Activated T-cell treated with anti-CD3 and anti-CD28 coated beads, Interleukin-2, amount 50 U/mL, for 48 hours (primary cell): ENCODE measurements at regions not wholly inside any gene's neighbourhood (a gene's known extent, or its start where the extent isn't known, plus 50 kb on each side); places are given as distances from the start of the nearest gene placed in this dataset.
"Not testable (repeated sequence)": the region's sequence is repeated elsewhere in the genome, so short reads cannot be mapped to it uniquely, and the experiment has no call there.

ENCODE experiments used
- DNase-seq, 2 experiments: peaks; one replicate each; pipeline ENCODE4 v3.0.0-alpha.2; 2020

DNA sequence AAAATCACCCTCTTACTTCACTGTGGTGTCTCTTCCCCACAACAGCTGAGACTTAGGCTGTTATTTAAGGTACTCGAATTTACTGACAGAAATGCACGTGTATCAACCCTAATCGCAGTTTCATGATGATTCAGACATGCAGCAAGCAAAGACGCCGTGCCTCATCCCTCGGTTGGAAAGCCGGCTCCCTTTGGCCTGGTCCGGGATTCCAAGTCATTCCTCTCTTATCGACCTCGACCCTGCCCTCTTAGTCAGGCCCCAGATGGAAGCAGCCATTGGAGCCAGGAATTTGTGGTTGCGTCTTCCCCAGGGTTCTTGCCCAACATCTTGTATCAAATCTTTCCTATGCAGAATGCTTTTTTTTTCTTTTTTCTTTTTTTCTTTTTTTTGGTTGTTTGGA is 229.5 kb downstream of the GATA3 start:
- no peak for DNase-seq

DNA sequence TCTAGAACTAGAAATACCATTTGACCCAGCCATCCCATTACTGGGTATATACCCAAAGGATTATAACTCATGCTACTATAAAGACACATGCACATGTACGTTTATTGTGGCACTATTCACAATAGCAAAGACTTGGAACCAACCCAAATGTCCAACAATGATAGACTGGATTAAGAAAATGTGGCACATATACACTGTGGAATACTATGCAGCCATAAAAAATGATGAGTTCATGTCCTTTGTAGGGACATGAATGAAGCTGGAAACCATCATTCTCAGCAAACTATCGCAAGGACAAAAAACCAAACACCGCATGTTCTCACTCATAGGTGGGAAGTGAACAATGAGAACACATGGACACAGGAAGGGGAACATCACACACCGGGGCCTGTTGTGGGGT is 231.5 kb downstream of the GATA3 start:
- DNase-seq, result not testable (repeated sequence)

DNA sequence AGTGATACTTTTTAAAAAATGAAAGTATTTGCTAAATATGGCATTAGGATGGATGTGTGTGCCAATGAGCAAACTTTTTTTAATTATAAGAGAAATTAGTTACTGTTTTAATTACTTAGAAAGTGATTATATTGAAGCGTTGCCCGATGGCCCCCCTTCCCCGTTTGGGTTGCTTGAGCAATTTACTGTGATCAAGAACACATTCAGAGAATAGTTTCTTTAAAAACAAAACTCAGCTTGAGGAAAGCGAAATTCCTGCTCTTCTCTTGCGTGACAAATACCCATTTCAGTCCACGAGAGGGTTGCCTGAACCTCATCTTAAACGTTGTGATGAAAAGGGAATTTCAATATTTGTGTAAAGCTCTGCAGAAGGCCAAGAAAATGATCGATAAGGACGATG is 234.1 kb downstream of the GATA3 start:
- no peak for DNase-seq

DNA sequence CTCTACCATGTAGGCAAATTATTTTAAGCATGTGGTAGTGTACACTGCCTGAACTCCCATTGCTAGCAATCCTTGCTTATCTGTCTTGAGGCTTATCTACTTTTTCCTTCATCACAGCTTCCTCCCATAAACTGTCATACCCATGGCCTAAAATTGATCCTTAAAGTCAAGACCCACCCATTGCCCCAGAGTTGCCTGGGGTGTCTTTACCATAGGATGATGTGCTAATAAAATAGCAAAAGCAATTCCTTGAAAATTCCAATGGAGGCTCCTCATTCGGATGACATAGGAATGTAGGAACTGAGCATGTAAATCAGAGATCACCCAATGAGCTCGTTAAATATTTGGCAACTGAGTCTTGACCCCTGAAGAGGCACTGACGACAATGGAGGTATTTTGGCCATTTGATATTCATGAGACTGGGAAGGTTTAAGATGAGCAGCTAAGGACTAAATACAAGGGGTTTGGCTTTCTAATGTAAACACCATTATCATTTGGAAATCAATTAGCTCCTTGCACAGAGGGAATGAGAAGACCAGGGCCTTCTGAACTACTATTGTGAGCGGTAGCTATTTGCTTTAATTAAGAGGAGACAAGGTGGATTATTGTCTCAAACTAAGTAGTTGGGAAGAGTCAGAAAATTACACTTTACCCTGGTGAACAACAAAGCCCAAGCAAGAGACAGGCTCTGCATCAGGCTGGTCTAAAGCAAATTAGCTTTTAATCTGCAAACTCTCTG is 234.9 kb downstream of the GATA3 start:
- DNase-seq, result no peak

DNA sequence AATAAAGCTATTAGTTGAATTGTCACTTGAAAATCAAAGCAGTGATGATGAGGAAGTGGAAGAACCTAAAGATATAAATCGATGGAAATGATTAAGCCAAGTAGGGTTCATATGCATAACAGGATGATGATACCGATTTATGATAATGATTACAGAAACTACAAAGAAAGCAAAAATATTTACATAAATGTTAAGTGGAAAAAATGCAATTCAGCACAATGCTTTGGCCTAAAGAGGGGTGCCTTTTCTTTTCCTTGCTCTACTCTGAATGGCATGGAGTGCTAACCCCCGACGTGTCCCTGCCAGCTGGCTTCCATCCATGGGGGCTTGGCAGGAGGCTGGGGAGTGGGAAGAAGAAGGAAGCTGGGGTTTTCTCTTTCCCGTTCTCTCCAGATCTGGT is 240.3 kb downstream of the GATA3 start:
- DNase-seq, result no peak

DNA sequence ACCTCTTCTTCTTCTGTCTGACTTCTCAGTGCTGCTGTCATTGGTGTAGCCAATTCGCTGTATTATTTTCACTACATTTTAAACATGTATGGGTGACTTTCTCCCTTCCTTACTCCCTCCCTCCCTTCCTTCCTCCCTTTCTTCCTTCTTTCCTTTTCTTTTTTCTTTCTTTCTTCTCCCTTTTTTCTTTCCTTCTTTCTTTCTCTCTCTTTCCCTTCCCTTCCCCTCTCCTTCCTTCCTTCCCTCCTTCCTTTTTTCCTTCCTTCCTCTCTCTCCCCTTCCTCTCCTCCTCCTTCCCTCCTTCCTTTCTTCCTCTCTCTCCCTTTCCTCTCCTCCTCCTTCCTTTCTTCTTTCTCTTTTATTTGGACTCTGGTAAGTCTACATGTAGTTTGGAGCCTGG is 240.8 kb downstream of the GATA3 start:
- no peak for DNase-seq

DNA sequence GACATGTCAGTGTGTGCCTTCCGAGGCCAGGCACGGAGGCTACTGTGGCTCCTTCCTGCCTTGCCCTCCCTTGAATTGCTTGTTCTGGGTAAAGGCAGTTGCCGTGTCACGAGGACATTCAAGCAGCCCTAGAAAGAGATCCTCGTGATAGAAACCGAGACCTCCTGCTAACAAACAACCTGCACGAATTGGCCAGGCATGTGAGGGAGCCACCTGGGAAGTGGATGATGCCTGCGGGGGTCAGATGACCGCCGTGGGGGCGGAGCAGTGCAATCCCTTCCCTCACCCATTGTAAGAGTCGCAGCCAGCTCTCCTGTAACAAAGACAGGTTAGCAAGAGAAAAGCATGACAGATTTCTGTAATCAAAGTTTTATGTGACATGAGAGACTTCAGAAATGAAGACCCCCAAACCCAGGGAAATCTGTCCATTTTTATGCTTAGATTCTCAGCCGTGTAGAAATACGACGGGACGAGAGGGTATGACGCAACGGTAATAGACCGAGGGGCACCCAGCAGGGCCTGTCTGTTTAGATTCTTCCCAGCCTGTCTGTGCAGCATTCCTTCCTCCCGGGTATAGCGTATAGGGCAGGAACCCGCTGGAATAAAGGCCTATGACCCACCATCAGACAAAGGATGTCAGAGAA is 241.7 kb downstream of the GATA3 start:
- DNase-seq, result no peak

DNA sequence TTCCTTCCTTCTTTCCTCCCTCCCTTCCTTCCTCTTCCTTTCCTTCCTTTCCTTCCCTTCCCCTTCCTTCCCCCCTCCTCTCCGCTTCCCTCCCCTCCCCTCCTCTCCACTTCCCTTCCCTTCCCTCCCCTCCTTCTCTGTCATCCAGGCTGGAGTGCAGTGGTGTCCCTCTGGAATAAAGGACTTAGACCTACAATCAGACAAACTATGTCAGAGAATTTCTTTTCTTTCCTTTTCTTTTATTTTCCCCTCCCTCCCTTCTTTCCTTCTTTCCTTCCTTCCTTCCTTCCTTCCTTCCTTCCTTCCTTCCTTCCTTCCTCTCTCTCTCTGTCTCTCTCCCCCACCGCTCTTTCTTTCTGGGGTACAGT is 242.2 kb downstream of the GATA3 start:
- DNase-seq, result no peak

DNA sequence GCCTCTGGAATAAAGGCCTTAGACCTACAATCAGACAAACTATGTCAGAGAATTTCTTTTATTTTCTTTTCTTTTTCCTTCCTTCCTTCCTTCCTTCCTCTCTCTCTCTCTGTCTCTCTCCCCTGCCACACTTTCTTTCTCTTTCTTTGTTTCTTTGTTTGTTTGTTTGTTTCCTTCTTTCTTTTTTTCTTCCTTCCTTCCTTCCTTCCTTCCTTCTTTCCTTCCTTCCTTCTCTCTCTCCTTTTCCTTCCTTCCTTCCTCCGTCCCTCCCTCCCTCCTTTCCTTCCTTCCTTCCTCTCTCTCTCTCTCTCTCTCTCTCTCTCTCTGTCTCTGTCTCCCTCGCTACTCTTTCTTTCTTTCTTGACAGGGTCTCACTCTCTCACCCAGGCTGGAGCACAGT is 242.6 kb downstream of the GATA3 start:
- no peak for DNase-seq

DNA sequence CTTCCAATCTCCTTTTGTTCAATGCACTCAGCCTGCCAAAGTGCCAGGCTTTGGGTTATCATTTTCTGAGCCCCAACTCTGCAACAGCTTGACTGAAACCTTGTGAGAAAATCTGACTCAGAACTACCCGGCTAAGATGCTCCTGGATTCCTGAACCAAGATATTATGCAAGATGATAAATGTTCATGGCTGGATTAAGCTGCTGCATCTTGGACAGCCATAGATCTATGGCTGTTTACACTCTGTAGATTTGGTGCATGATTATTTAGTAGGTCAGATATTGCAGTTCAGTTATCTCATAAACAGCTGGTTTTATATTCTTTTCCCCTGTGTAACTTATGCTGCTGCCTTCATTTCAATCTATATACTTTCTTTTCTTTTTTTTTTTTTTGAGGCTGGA is 243.5 kb downstream of the GATA3 start:
- DNase-seq, result no peak

DNA sequence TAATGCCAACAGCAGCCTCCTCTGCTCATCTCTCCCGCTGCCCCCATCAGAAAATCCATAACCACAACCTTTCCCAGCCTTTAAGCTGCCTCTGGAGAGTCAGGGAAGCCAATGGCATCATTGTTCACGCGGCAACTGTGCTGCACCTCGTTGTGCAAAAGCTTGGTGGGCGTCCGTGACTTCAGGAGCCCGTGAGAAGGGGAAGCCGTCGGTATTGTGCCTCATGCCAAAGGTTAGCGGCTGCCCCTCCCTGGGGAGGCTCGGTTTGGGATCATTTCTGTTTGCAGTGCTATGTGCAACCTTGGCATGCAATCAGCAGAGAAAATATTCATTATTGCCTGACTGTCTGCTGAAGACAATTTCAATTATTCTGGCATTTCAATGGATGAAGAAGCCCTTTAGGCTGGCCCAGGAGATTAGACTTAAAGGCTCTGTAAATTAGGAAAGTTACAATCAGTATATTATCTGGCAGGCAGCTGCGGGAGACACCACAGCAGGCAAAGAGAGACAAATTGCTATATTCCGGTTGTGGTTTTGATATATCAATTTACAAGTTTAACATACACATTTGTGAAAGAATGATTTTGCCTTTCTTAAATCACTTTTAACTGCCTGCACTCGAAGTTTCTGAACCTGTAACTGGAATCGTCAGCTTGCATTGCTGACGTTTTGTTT is 244.5 kb downstream of the GATA3 start:
- no peak for DNase-seq

DNA sequence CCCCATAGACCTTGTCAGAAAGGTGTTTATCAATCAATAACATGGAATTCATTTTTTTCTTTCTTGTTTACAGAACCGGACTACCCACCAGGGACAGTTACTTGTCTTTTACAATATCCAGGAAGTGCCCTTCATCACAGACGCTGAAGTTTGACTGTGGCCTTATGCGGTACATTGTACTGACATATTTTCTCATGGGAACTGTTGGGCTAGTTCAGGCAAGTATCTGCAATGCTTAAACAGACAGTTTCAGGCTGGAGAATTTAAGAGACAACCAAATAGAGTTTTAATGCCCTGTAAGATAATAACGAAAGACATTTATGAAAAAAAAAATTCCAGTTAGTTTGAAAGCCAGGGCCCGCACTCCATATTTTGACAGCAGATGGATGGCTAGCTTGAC is 246.4 kb downstream of the GATA3 start:
- no peak for DNase-seq

DNA sequence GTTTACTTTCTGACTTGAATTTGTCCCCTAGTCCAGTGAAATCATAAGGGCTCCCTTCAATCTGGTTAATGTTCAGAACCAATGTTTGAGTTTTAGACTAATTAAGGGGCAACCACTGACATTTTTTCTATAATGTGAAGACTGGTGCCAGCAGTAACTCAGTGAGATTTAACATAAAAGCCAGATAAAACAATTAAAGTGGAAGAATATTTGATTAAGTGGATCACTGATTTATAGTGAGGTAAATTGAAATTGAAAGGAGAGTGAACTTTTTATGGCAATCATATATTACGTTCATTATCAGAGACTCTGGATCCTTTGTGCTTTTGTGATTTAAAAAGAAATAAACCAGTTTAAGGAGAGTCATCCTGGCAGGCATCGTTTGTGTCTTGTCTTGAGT is 246.8 kb downstream of the GATA3 start:
- no peak for DNase-seq

DNA sequence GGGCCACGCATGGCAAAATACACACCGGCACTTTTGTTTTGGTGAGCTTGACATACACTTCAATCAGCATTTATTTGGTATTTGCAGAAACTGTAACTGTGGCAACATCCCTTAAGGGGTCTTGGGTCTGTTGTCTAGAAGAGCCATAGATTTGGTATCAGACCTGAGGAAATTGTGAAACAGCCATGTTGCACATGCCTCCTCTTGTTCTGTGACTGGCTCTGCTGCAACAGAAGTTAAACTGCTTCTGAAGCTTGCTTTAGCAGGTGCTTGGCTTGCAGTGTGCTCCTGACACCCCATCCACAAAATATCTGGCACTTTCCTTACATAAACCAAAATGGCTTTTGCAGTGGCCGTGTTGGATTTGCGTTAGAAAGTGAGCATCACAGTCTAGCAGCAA is 247.3 kb downstream of the GATA3 start:
- DNase-seq, result no peak

DNA sequence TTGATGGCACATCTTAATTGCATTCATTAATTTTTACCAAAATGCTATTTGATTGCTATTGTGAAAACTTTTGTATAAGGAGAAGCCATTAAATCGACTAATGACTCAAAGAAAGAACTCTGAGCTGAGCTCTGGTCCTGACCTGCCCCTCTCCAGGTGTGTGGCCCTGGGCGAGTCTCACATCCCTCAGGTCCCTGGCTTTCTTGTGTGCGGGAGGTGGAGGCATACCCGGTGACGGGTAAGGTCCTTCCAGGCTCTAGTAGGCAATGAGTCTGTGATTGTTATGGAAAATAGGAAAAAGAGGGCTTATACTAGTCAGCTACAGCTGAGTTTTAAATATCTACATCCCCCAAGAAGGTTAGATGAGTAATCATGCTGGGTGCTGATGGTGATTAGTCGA is 248.1 kb downstream of the GATA3 start:
- no peak for DNase-seq

DNA sequence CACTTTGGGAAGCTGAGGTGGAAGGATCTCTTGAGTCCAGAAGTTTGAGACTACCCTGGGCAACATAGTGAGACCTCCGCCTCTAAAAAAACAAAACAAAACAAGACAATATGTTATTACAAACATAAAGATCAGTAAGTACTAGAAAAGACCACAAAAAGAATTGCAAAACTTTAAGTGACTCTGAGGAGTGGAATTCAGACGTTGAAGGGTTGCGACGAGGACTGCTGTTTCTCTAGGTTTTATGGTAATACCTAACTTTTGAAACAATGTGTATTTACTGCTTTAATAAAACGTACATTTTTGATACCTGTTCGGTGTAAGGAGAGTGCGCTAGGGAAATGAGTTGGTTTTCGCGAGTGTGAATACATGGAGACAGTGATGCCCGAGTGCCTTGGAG is 250.4 kb downstream of the GATA3 start:
- DNase-seq, result no peak

DNA sequence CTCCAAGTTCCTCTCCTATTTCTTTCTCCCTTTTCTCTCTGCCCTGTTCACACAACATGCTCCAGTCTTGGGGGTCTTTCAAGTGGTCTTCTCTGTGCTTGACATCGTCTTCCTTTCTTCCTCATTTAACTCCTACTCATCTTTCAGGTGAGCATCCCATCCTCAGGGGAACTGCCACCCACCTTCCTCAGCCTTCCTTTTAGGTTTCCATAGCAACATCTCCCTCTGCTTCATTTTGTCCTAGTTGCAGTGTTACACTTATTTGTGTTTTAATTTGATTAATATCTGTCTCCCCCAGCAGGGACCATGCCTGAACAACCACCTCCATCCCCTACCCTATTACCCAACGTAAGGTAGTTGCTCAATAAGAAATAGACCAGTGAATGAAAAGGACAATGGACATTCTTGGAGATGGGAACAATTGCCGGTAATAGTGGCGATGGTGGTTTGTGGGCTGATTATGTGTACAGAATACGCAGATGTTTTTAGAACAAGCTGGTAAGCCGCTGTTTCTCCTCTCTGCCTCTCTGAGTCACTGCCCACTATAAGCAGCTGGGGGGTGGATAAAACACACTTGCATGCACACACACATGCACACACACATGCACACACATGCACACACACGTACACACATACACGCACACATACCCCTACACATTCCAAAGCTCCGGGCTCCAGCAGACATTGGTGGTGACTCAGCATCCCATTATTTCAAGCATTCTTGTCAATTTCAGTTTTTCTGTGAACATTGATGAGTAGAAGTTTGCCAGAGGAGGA is 251.6 kb downstream of the GATA3 start:
- DNase-seq, result no peak

DNA sequence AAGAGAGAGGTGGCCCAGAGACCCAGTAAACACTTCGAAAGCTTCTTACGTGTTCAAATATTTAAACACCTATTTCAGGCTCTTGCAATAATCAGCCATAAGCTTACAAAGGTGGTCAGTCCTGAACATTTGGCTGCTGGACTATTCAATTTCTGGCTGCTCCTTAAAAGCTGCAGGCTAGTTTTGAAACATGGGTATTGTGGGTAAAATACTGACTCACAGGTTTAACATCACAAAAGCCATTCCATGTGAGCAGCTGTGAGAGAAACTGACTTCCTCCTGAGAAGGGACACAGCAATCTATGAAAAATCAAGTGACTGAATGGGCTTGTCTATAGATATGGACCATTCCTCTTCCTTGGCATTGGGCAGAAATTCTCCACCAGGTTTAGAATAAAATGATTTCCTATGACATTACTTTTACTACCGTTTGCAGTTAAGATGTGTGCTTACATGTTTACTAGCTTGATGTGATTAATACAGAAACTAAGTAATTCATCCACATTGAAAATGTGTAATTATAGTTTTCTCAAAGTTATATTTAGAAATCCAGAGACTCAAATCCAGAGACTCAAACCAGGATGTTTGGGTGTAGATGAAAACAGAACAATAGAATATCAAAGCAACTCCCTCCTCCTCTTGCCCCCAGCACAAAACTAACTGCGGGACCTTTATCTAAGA is 252.3 kb downstream of the GATA3 start:
- no peak for DNase-seq

DNA sequence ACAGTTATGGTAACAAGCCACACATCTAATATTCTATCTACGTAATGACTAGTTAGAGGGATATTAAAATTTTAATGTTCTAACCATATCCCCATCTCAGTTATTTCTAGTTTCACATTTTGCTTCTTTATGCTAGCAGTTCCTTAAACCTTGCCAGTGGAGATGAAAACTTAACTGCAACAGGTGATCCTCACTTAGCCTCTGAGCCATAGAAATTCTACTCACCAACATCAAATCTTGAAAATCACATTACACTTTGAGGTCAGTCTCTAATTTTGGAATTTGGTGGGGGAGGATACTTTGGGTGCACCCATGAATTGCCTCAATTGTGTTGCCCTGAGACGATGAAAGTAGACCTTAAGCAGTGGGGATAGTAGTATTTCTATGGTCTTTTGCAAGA is 256.4 kb downstream of the GATA3 start:
- DNase-seq, result no peak

DNA sequence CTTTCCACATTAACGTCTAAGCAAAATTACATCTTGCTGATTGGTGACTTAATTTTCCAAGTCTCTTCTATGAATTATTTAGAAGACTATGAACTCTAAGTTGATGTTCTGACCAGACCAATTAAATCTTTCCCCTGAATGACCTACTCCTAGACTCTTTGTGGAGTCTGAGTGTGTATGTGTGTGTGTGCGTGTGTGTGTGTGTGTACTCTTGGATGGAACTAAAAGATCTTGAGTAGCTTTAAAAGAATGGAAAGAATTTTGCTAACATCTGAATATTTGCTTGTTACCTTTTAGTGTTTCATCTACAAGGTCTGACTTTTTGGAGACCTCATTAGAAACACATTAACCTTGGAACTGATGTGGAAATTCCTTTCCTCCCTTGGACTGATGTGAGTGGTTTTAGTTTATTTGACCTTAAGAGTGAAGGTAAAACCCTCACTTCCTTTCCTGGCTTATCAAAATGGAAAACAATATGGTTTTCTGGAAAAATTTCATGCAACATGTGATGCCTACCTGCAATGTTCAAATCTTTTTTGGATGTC is 257.1 kb downstream of the GATA3 start:
- DNase-seq, result no peak

DNA sequence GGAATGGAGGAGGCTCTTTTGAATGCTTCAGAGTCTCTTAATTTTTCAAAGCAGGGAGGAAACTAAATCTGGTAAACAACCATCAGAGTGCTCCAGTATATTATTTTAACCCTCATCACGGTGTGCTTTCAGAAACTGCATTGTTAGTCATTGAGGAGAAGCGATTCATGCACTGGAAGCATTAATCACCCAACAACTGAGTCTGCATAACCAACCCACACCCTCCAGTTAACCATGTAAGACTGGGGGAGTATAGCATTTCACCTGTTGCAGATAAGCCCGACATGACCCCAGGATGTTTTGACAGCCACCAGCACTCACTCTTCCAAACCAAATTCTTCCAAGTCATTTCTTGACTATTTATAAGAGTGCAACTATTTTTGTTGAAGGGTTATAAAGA is 257.6 kb downstream of the GATA3 start:
- DNase-seq, result peak in 1 of 2 experiments; percentile 33

DNA sequence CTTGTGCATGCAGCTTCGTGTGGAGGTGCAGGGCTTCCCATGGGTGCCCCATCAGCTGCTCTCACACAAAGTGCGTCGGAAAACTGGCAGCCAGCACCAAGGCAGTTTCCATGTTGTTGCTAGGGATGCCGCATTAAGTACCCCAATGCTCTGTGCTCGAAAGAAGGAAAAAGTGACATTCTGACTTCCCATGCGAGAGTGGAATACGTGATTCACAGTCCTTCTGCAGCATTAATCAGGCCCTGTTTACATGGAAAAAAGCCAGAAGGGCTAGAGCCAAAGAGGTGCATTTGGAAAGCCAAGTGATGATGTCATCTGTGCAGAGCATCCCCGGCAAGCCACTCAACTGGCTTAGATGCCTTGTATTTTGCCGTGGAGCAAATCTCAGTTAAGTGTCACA is 258.3 kb downstream of the GATA3 start:
- no peak for DNase-seq

DNA sequence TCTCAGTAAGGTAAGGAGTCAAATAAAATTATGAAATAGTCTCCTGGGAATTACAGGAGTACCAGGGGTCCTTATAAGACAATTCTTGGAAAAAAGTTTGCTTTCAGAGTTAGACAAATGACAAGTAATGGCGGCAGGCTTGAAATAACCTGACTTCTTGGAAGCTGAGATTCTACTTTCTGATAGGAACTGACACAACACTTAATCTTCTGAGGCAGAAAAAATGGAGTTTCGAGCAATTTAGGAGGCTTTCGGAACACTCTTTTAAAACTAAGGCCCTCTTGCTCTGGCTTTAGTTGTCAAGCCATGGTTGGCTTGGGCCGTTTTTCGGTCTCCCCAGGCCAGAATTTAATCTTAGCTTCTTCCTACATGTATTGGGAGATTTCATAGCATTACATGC is 260.0 kb downstream of the GATA3 start:
- DNase-seq, result no peak
